Transverse colon (tissue), 4 donors: ENCODE measurements at regions not wholly inside any gene's neighbourhood (a gene's known extent, or its start where the extent isn't known, plus 50 kb on each side); places are given as distances from the start of the nearest gene placed in this dataset.
"Not testable (repeated sequence)": the region's sequence is repeated elsewhere in the genome, so short reads cannot be mapped to it uniquely, and the experiment has no call there.

Source experiments
- DNase-seq: peaks from one replicate; pipeline ENCODE4 v3.0.0-alpha.2; 2019
- H3K27ac ChIP-seq, 4 donors: fragments of 200-600 bp; sonication (generic); 2 replicates each; pipeline ENCODE4 v1.5.1; 2016 to 2018; ENCODE audit warnings: inconsistent platforms in 4 of 4
- H3K27me3 ChIP-seq: fragments of 200-600 bp; sonication (generic); 2 replicates; pipeline ENCODE4 v1.5.1; 2017; ENCODE audit warnings: inconsistent platforms
- H3K36me3 ChIP-seq, 4 donors: fragments of 200-600 bp; sonication (generic); 2 replicates each; pipeline ENCODE4 v1.5.1; 2017 to 2019; ENCODE audit warnings: inconsistent platforms in 4 of 4
- H3K4me1 ChIP-seq, 4 donors: fragments of 200-600 bp; sonication (generic); 2 replicates each; pipeline ENCODE4 v1.5.1; 2017 to 2020; ENCODE audit warnings: inconsistent platforms in 4 of 4
- H3K4me3 ChIP-seq, 4 donors: fragments of 200-600 bp; sonication (generic); 1 replicate in 1 of 4; 2 replicates in 3 of 4; pipeline versions ENCODE4 v1.5.1 to v1.6.1; 2017 to 2019; ENCODE audit warnings: inconsistent platforms in 4 of 4
- H3K9me3 ChIP-seq, 2 donors: fragments of 200-600 bp; sonication (generic); 2 replicates each; pipeline ENCODE4 v1.5.1; 2017 to 2019; ENCODE audit warnings: inconsistent platforms in 2 of 2
- CTCF ChIP-seq, 5 experiments: fragments of 200-600 bp in 3 of 5; fragments of 450-650 bp in 2 of 5; sonication (generic) in 3 of 5; IDR thresholded peaks; 1 replicate in 2 of 5; 2 replicates in 3 of 5; pipeline ENCODE4 v1.5.1; 2016 to 2017; ENCODE audit warnings: antibody characterized with exemption in 5 of 5, inconsistent platforms in 3 of 5, mild to moderate bottlenecking in 2 of 5, moderate library complexity in 1 of 5
- EP300 ChIP-seq: sonication (generic); formaldehyde crosslinking; IDR thresholded peaks from one replicate; pipeline ENCODE4 v1.6.1; 2017; ENCODE audit warnings: antibody characterized with exemption, low read depth
- POLR2A ChIP-seq: fragments of 450-650 bp; IDR thresholded peaks from one replicate; pipeline ENCODE4 v1.6.1; 2016; ENCODE audit warnings: antibody characterized with exemption, mild to moderate bottlenecking, moderate library complexity
- POLR2AphosphoS5 ChIP-seq, 3 donors: sonication (generic); formaldehyde crosslinking; IDR thresholded peaks; one replicate each; pipeline ENCODE4 v1.6.1; 2016; ENCODE audit warnings: antibody characterized with exemption in 3 of 3
- WGBS, 2 donors: methylation state at CpG; one replicate each; pipeline ENCODE4 v1.1.5; 2018; ENCODE audit warnings: low coverage in 1 of 2; 5-methylcytosine and 5-hydroxymethylcytosine counted together
- in situ Hi-C, 4 donors: fragments of 200-750 bp; cut with MboI; loops; one replicate each; pipeline versions ENCODE4 v1.15.0 to v1.15.1; 2017; ENCODE audit warnings: low sequenced_read_pairs in 3 of 4, low pct_ligation_motif_present in 1 of 4, low pct_unique_long_range_greater_than_20kb in 1 of 4
- intact Hi-C: fragments of 100-400 bp; cut with DNase I; formaldehyde crosslinking; loops from one replicate; pipeline ENCODE4 v1.15.1; 2023; ENCODE audit warnings: low total_unique reads

- no peak for DNase-seq
- Histone ChIP-seq H3K4me1 (no peaks in the 10 kb centered on the region), H3K27ac (no peak overlapping the region), H3K36me3 (no peaks in the 10 kb centered on the region), H3K4me3 (no peak overlapping the region), H3K9me3 (no peaks in the 10 kb centered on the region), H3K27me3 (no peaks in the 10 kb centered on the region)
- TF ChIP-seq EP300 (no peak), POLR2A (no peak), POLR2AphosphoS5 (IDR thresholded peaks at IDR 0.05) (no peak)
- in situ Hi-C loops = no loop called here
- intact Hi-C loops = no loop called here
- 71 to 73% methylated on average over 2 of the region's 2 CpGs for WGBS, 2 donors
Measured at GRCh38 chr5:53792338-53792737, 231.9 kb downstream of the NDUFS4 start.

- H3K36me3 ChIP-seq, H3K9me3 ChIP-seq, H3K4me3 ChIP-seq, H3K27ac ChIP-seq, H3K4me1 ChIP-seq, in situ Hi-C loops, H3K27me3 ChIP-seq, DNase-seq: not testable (repeated sequence)
- intact Hi-C loops = loop anchor here (5.0 kb wide), 1 partner anchor 448 kb away; no protein-coding TSS in a partner anchor
- 83% methylated on average over 9 of the region's 9 CpGs; no CpG with 5 or more reads in 1 of the 2 donors for WGBS, 2 donors
Measured at GRCh38 chr5:53799644-53800043, 239.2 kb downstream of the NDUFS4 start.

GRCh38 chr5:53808392-53808791, 248.0 kb downstream of the NDUFS4 start:
- H3K27ac ChIP-seq, DNase-seq, intact Hi-C loops, H3K27me3 ChIP-seq, H3K4me1 ChIP-seq, in situ Hi-C loops, H3K36me3 ChIP-seq, H3K4me3 ChIP-seq, H3K9me3 ChIP-seq: not testable (repeated sequence)
- WGBS, 2 donors = 63 to 71% methylated on average over 4 of the region's 4 CpGs

- Histone ChIP-seq H3K9me3 (no peaks in the 10 kb centered on the region), H3K36me3 (no peaks in the 10 kb centered on the region), H3K27me3 (no peaks in the 10 kb centered on the region), H3K27ac (no peak overlapping the region), H3K4me1 (no peaks in the 10 kb centered on the region), H3K4me3 (no peak overlapping the region)
- in situ Hi-C loops (no loop called here), intact Hi-C loops (no loop called here)
- WGBS, 2 donors = 43 to 51% methylated on average over 2 of the region's 2 CpGs
- TF ChIP-seq POLR2AphosphoS5 (IDR thresholded peaks at IDR 0.05) (no peak), POLR2A (no peak), EP300 (no peak), CTCF (IDR thresholded peaks at IDR 0.05) (no peak)
- DNase-seq = no peak
Measured at GRCh38 chr5:53814819-53815218, 254.4 kb downstream of the NDUFS4 start.

GRCh38 chr5:53815471-53815870, 255.0 kb downstream of the NDUFS4 start:
- intact Hi-C loops = no loop called here
- DNase-seq = no peak
- no peak for TF ChIP-seq EP300
- Histone ChIP-seq H3K4me3 (no peak overlapping the region), H3K27ac (no peak overlapping the region), H3K4me1 (no peaks in the 10 kb centered on the region), H3K9me3 (no peaks in the 10 kb centered on the region), H3K36me3 (no peaks in the 10 kb centered on the region), H3K27me3 (no peaks in the 10 kb centered on the region)
- WGBS, 2 donors = 83 to 90% methylated on average over 1 to 2 of the region's 2 CpGs
- in situ Hi-C loops = no loop called here

- Histone ChIP-seq H3K9me3 (no peaks in the 10 kb centered on the region), H3K4me3 (no peak overlapping the region), H3K27ac (no peak overlapping the region), H3K4me1 (no peaks in the 10 kb centered on the region), H3K36me3 (no peaks in the 10 kb centered on the region), H3K27me3 (no peaks in the 10 kb centered on the region)
- intact Hi-C loops = no loop called here
- in situ Hi-C loops = no loop called here
- TF ChIP-seq EP300 = no peak
- TF ChIP-seq CTCF (IDR thresholded peaks at IDR 0.05) = no peak
- no peak for TF ChIP-seq POLR2A
- TF ChIP-seq POLR2AphosphoS5 (IDR thresholded peaks at IDR 0.05) = no peak
- no peak for DNase-seq
Measured at GRCh38 chr5:53817183-53817582, 256.7 kb downstream of the NDUFS4 start.
